ENCODE measurements at regions not wholly inside any gene's neighbourhood (a gene's known extent, or its start where the extent isn't known, plus 50 kb on each side); places are given as distances from the start of the nearest gene placed in this dataset.

GRCh38 chr9:118401546-118401945 is 697.3 kb downstream of the TLR4 start:
- Histone ChIP-seq H3K79me2 (ENCODE audit: low read depth) (no peaks in the 10 kb centered on the region), H3K36me3 (ENCODE audit: low read depth) (no peaks in the 10 kb centered on the region), H4K20me1 (ENCODE audit: insufficient read depth) (no peaks in the 10 kb centered on the region), H3K4me2 (no peak overlapping the region), H3K27me3 (ENCODE audit: insufficient read depth, low read depth) (no peaks in the 10 kb centered on the region), H3K9me2 (ENCODE audit: insufficient read depth) (no peaks in the 10 kb centered on the region), H3K4me1 (replicated peaks; ENCODE audit: insufficient read depth) (no peaks in the 10 kb centered on the region), H3K27ac (no peak overlapping the region), H2AFZ (no peak overlapping the region), H3F3A (ENCODE audit: insufficient read depth, low read depth) (no peaks in the 10 kb centered on the region), H3K4me3 (no peak overlapping the region), H3K9me3 (ENCODE audit: insufficient read depth, low read depth) (no peaks in the 10 kb centered on the region)
- no peak for DNase-seq
- CTCF ChIA-PET = no interaction called here
- TF ChIP-seq EZH2 (IDR thresholded peaks at IDR 0.05; ENCODE audit: low read depth) (no peak), CTCF (conservative IDR thresholded peaks at IDR 0.05) (no peak)
- BruUV-seq (replicated peaks) = no TSS peak
- intact Hi-C loops (cut with micrococcal nuclease; ENCODE audit: unreplicated experiment) = no loop called here
- POLR2A ChIA-PET (ENCODE audit: unreplicated experiment) = no interaction called here

GRCh38 chr9:118414676-118415075 is 710.5 kb downstream of the TLR4 start:
- H3K9me3 ChIP-seq (ENCODE audit: insufficient read depth, low read depth) = no peaks in the 10 kb centered on the region
- intact Hi-C loops (cut with micrococcal nuclease; ENCODE audit: unreplicated experiment) = no loop called here
- no peaks in the 10 kb centered on the region for H4K20me1 ChIP-seq (ENCODE audit: insufficient read depth)
- no peaks in the 10 kb centered on the region for H3K27me3 ChIP-seq (ENCODE audit: insufficient read depth, low read depth)
- H3K9me2 ChIP-seq (ENCODE audit: insufficient read depth) = no peaks in the 10 kb centered on the region; the same call in 1 of the 2 replicates
- DNase-seq = no peak
- ChIA-PET CTCF (no interaction called here), POLR2A (ENCODE audit: unreplicated experiment) (no interaction called here)
- TF ChIP-seq EZH2 (IDR thresholded peaks at IDR 0.05; ENCODE audit: low read depth) (no peak), CTCF (conservative IDR thresholded peaks at IDR 0.05) (no peak)
- H3F3A ChIP-seq (ENCODE audit: insufficient read depth, low read depth) = no peaks in the 10 kb centered on the region
- no peaks in the 10 kb centered on the region for H3K79me2 ChIP-seq (ENCODE audit: low read depth)
- no peak overlapping the region for H3K27ac ChIP-seq
- no peak overlapping the region for H3K4me3 ChIP-seq
- H2AFZ ChIP-seq = no peak overlapping the region
- H3K36me3 ChIP-seq (ENCODE audit: low read depth) = no peaks in the 10 kb centered on the region
- no peaks in the 10 kb centered on the region for H3K4me1 ChIP-seq (replicated peaks; ENCODE audit: insufficient read depth)
- no peak overlapping the region for H3K4me2 ChIP-seq
- BruUV-seq (replicated peaks) = no TSS peak

- peak in 1 of 2 experiments; percentile 39 for DNase-seq
- H3K27ac ChIP-seq = no peak overlapping the region
- H3K36me3 ChIP-seq (ENCODE audit: low read depth) = no peaks in the 10 kb centered on the region
- H3K9me2 ChIP-seq (ENCODE audit: insufficient read depth) = no peaks in the 10 kb centered on the region
- ChIA-PET CTCF (no interaction called here), POLR2A (ENCODE audit: unreplicated experiment) (no interaction called here)
- H3K4me1 ChIP-seq (replicated peaks; ENCODE audit: insufficient read depth) = no peaks in the 10 kb centered on the region
- intact Hi-C loops (cut with micrococcal nuclease; ENCODE audit: unreplicated experiment) = no loop called here
- BruUV-seq (replicated peaks) = no TSS peak
- H3K79me2 ChIP-seq (ENCODE audit: low read depth) = no peaks in the 10 kb centered on the region
- H3K9me3 ChIP-seq (ENCODE audit: insufficient read depth, low read depth) = no peaks in the 10 kb centered on the region
- TF ChIP-seq CTCF (conservative IDR thresholded peaks at IDR 0.05) (no peak), EZH2 (IDR thresholded peaks at IDR 0.05; ENCODE audit: low read depth) (no peak)
- no peaks in the 10 kb centered on the region for H3K27me3 ChIP-seq (ENCODE audit: insufficient read depth, low read depth)
- H4K20me1 ChIP-seq (ENCODE audit: insufficient read depth) = no peaks in the 10 kb centered on the region
- no peak overlapping the region for H2AFZ ChIP-seq
- H3K4me2 ChIP-seq = no peak overlapping the region
- H3K4me3 ChIP-seq = no peak overlapping the region
- no peaks in the 10 kb centered on the region for H3F3A ChIP-seq (ENCODE audit: insufficient read depth, low read depth)
Measured at GRCh38 chr9:118418887-118419565, 714.8 kb downstream of the TLR4 start.
